OCI-LY3 (cell line): ENCODE measurements at regions not wholly inside any gene's neighbourhood (a gene's known extent, or its start where the extent isn't known, plus 50 kb on each side); places are given as distances from the start of the nearest gene placed in this dataset.

Source experiments
- H2AFZ ChIP-seq: fragments of 200-600, 300-600 bp; shearing (Covaris generic); 2 replicates; pipeline ENCODE4 v1.6.0; 2014; ENCODE audit warnings: antibody characterized with exemption, low read depth, low read length
- H3K27ac ChIP-seq: fragments of 200-600, 300-600 bp; sonication (generic); 2 replicates; pipeline ENCODE4 v1.5.1; 2014; ENCODE audit warnings: mild to moderate bottlenecking, low read length, moderate library complexity, mixed read lengths
- H3K27me3 ChIP-seq: fragments of 200-600, 300-600 bp; sonication (generic); 2 replicates; pipeline ENCODE4 v1.6.1; 2014; ENCODE audit warnings: low read depth, low read length, mixed read lengths
- H3K36me3 ChIP-seq: fragments of 200-600, 300-600 bp; sonication (generic); replicated peaks from 2 replicates; pipeline ENCODE3; 2014; ENCODE audit warnings: low read depth, low read length, mixed read lengths
- H3K4me1 ChIP-seq: fragments of 300-600, 200-600 bp; sonication (generic); 2 replicates; pipeline ENCODE4 v1.6.1; 2014; ENCODE audit warnings: low read length, mixed read lengths
- H3K4me2 ChIP-seq: fragments of 200-600, 300-600 bp; sonication (generic); 2 replicates; pipeline ENCODE4 v1.6.1; 2014; ENCODE audit warnings: low read length, mixed read lengths
- H3K4me3 ChIP-seq: fragments of 300-600, 200-600 bp; sonication (generic); 2 replicates; pipeline ENCODE4 v1.5.1; 2014; ENCODE audit warnings: antibody characterized with exemption, mild to moderate bottlenecking, low read length, moderate library complexity
- H3K79me2 ChIP-seq: fragments of 300-600, 200-600 bp; shearing (Covaris generic); 2 replicates; pipeline ENCODE4 v1.6.1; 2014; ENCODE audit warnings: mild to moderate bottlenecking, low read length, mixed read lengths
- H3K9ac ChIP-seq: fragments of 300-600, 200-600 bp; shearing (Covaris generic); 2 replicates; pipeline ENCODE4 v1.6.0; 2014; ENCODE audit warnings: mild to moderate bottlenecking, low read length, moderate library complexity
- H3K9me3 ChIP-seq: fragments of 200-600, 300-600 bp; shearing (Covaris generic); 2 replicates; pipeline ENCODE4 v1.6.1; 2014; ENCODE audit warnings: low read length, mixed read lengths; ENCODE audit not compliant: insufficient read depth
- H4K20me1 ChIP-seq: fragments of 200-600, 300-600 bp; sonication (generic); 2 replicates; pipeline ENCODE4 v1.6.1; 2016; ENCODE audit warnings: low read length, mixed read lengths; ENCODE audit not compliant: insufficient read depth
- CTCF ChIP-seq: fragments of 200-600, 300-600 bp; sonication (generic); IDR thresholded peaks from 2 replicates; pipeline ENCODE4 v1.5.1; 2014; ENCODE audit warnings: antibody characterized with exemption, low read length, low read depth
- EZH2phosphoT487 ChIP-seq: fragments of 200-600 bp; shearing (Covaris generic); IDR thresholded peaks from 2 replicates; pipeline ENCODE4 v1.6.1; 2018; ENCODE audit warnings: antibody characterized with exemption, mixed run types, low read depth

- no peaks in the 10 kb centered on the region for H3K9me3 ChIP-seq
- no peak overlapping the region for H3K4me3 ChIP-seq
- no peak overlapping the region for H3K27ac ChIP-seq
- TF ChIP-seq CTCF: no peak
- TF ChIP-seq EZH2phosphoT487: no peak
- no peak overlapping the region for H3K9ac ChIP-seq
- no peaks in the 10 kb centered on the region for H3K27me3 ChIP-seq
- no peaks in the 10 kb centered on the region for H3K4me1 ChIP-seq
- H3K4me2 ChIP-seq: no peak overlapping the region
- H4K20me1 ChIP-seq: no peaks in the 10 kb centered on the region
- no peak overlapping the region for H2AFZ ChIP-seq
- no peaks in the 10 kb centered on the region for H3K79me2 ChIP-seq
- no peaks in the 10 kb centered on the region for H3K36me3 ChIP-seq
Observed at GRCh38 chr2:239669181-239669898, 268.5 kb upstream of the HDAC4 start.

- no peaks in the 10 kb centered on the region for H3K4me1 ChIP-seq
- H2AFZ ChIP-seq: no peak overlapping the region
- H3K4me3 ChIP-seq: no peak overlapping the region
- no peak overlapping the region for H3K4me2 ChIP-seq
- H3K27ac ChIP-seq: no peak overlapping the region
- no peaks in the 10 kb centered on the region for H3K79me2 ChIP-seq
- no peaks in the 10 kb centered on the region for H4K20me1 ChIP-seq
- H3K9me3 ChIP-seq: no peaks in the 10 kb centered on the region
- H3K36me3 ChIP-seq: no peaks in the 10 kb centered on the region
- TF ChIP-seq EZH2phosphoT487 (no peak), CTCF (no peak)
- H3K9ac ChIP-seq: no peak overlapping the region
- no peaks in the 10 kb centered on the region for H3K27me3 ChIP-seq
Observed at GRCh38 chr2:239668651-239669050, 267.8 kb upstream of the HDAC4 start.

GRCh38 chr2:239668042-239668441, 267.2 kb upstream of the HDAC4 start:
- Histone ChIP-seq H4K20me1 (no peaks in the 10 kb centered on the region), H3K27ac (no peak overlapping the region), H3K9ac (no peak overlapping the region), H2AFZ (no peak overlapping the region), H3K27me3 (no peaks in the 10 kb centered on the region), H3K4me3 (no peak overlapping the region), H3K79me2 (no peaks in the 10 kb centered on the region), H3K9me3 (no peaks in the 10 kb centered on the region), H3K4me1 (no peaks in the 10 kb centered on the region), H3K36me3 (no peaks in the 10 kb centered on the region), H3K4me2 (no peak overlapping the region)
- TF ChIP-seq EZH2phosphoT487 (no peak), CTCF (no peak)

- Histone ChIP-seq H3K4me1 (no peaks in the 10 kb centered on the region), H3K27ac (no peak overlapping the region), H3K27me3 (no peaks in the 10 kb centered on the region), H3K4me3 (no peak overlapping the region), H3K9ac (no peak overlapping the region), H3K4me2 (no peak overlapping the region), H3K79me2 (no peaks in the 10 kb centered on the region), H3K9me3 (no peaks in the 10 kb centered on the region), H2AFZ (no peak overlapping the region), H3K36me3 (no peaks in the 10 kb centered on the region), H4K20me1 (no peaks in the 10 kb centered on the region)
- TF ChIP-seq EZH2phosphoT487 (no peak), CTCF (no peak)
Observed at GRCh38 chr2:239667431-239667985, 266.7 kb upstream of the HDAC4 start.
